Esophagus squamous epithelium (tissue), 4 donors: ENCODE measurements at regions not wholly inside any gene's neighbourhood (a gene's known extent, or its start where the extent isn't known, plus 50 kb on each side); places are given as distances from the start of the nearest gene placed in this dataset.

Experiments
- POLR2A ChIP-seq, 4 donors: fragments of 450-650 bp; IDR thresholded peaks; one replicate each; pipeline ENCODE4 v1.6.1; 2017; ENCODE audit warnings: antibody characterized with exemption in 4 of 4, mild to moderate bottlenecking in 4 of 4, moderate library complexity in 3 of 4
- TF ChIP-seq, protein P1 (sequence below), 6 experiments: fragments of 450-650 bp in 4 of 6; fragments of 200-600 bp in 2 of 6; sonication (generic) in 2 of 6; IDR thresholded peaks; one replicate each; pipeline ENCODE4 v1.5.1; 2016 to 2019; ENCODE audit warnings: antibody characterized with exemption in 6 of 6, mild to moderate bottlenecking in 4 of 6, moderate library complexity in 4 of 6

GRCh38 chr11:134636071-134636470, 224.0 kb upstream of the B3GAT1 start:
- TF ChIP-seq, protein P1, sequence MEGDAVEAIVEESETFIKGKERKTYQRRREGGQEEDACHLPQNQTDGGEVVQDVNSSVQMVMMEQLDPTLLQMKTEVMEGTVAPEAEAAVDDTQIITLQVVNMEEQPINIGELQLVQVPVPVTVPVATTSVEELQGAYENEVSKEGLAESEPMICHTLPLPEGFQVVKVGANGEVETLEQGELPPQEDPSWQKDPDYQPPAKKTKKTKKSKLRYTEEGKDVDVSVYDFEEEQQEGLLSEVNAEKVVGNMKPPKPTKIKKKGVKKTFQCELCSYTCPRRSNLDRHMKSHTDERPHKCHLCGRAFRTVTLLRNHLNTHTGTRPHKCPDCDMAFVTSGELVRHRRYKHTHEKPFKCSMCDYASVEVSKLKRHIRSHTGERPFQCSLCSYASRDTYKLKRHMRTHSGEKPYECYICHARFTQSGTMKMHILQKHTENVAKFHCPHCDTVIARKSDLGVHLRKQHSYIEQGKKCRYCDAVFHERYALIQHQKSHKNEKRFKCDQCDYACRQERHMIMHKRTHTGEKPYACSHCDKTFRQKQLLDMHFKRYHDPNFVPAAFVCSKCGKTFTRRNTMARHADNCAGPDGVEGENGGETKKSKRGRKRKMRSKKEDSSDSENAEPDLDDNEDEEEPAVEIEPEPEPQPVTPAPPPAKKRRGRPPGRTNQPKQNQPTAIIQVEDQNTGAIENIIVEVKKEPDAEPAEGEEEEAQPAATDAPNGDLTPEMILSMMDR (IDR thresholded peaks at IDR 0.05): no peak
- no peak for TF ChIP-seq POLR2A (IDR thresholded peaks at IDR 0.05)
